ENCODE measurements at regions not wholly inside any gene's neighbourhood (a gene's known extent, or its start where the extent isn't known, plus 50 kb on each side); places are given as distances from the start of the nearest gene placed in this dataset.

GRCh38 chr15:69658411-69658945, 205.9 kb downstream of the RPLP1 start:
- TF ChIP-seq POLR2AphosphoS5 (IDR thresholded peaks at IDR 0.05) = no peak
- TF ChIP-seq CTCF (IDR thresholded peaks at IDR 0.05) = no peak
- no peak for TF ChIP-seq POLR2A (IDR thresholded peaks at IDR 0.05)

Data from gastroesophageal sphincter (tissue), 3 donors.